ENCODE measurements at regions not wholly inside any gene's neighbourhood (a gene's known extent, or its start where the extent isn't known, plus 50 kb on each side); places are given as distances from the start of the nearest gene placed in this dataset.

DNA sequence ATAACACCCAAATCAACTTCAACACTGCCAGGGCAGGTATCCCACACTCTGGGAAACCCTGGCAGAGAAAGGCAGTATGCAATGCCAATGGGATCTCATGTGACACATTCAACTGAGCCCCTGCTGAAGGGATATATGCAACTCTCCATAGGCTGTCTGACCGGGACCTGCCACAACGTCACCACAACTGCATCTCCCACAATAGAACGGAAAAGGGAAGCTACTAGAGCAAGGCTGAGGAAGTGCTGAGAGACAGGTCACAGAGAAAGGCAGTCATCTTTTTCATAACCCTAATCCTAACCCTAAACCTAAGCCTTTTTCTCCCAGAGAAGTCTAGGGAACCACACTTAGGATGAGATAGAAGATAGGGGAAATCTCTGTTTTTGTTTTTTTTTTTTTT lies 345.9 kb upstream of the CD180 start:
- TF ChIP-seq, protein P1, sequence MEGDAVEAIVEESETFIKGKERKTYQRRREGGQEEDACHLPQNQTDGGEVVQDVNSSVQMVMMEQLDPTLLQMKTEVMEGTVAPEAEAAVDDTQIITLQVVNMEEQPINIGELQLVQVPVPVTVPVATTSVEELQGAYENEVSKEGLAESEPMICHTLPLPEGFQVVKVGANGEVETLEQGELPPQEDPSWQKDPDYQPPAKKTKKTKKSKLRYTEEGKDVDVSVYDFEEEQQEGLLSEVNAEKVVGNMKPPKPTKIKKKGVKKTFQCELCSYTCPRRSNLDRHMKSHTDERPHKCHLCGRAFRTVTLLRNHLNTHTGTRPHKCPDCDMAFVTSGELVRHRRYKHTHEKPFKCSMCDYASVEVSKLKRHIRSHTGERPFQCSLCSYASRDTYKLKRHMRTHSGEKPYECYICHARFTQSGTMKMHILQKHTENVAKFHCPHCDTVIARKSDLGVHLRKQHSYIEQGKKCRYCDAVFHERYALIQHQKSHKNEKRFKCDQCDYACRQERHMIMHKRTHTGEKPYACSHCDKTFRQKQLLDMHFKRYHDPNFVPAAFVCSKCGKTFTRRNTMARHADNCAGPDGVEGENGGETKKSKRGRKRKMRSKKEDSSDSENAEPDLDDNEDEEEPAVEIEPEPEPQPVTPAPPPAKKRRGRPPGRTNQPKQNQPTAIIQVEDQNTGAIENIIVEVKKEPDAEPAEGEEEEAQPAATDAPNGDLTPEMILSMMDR (IDR thresholded peaks at IDR 0.05) = no peak
- no peak for TF ChIP-seq POLR2A (IDR thresholded peaks at IDR 0.05)

Measured in uterus (tissue), 2 donors.